A549 (cell line): ENCODE measurements at regions not wholly inside any gene's neighbourhood (a gene's known extent, or its start where the extent isn't known, plus 50 kb on each side); places are given as distances from the start of the nearest gene placed in this dataset.

Experiments used
- ATAC-seq, 2 experiments: fragments of 200-7000 bp in 1 of 2; fragments of >200 bp in 1 of 2; cut with Nextera tagmentation in 1 of 2; cut with Tn5 transposase in 1 of 2; 3 replicates each; pipeline versions ENCODE4 v1.8.0 to v1.9.1; 2018 to 2020; ENCODE audit warnings: mild to moderate bottlenecking in 1 of 2, moderate library complexity in 1 of 2
- CTCF ChIA-PET: fragments of 300-600 bp; sonication (Branson Sonifier 250); formaldehyde crosslinking; extraction: SDS; loops from one replicate; lab custom pipeline; 2021; ENCODE audit warnings: antibody characterized with exemption, inconsistent platforms; lab: Yijun Ruan, JAX
- POLR2A ChIA-PET: fragments of 350-600 bp; formaldehyde crosslinking; extraction: SDS; loops from one replicate; lab custom pipeline; 2021; ENCODE audit warnings: antibody characterized with exemption, inconsistent platforms; lab: Yijun Ruan, JAX
- DNase-seq, 2 experiments: peaks; one replicate each; pipeline versions ENCODE4 v3.0.0 to v3.0.0-alpha.2; 2011 to 2016; ENCODE audit warnings: low read depth in 1 of 2, low spot score in 1 of 2
- FAIRE-seq: peaks from 2 replicates; lab custom pipeline; 2011; peaks lifted over from hg19 to GRCh38; lab: Jason Lieb, UNC
- H3K27ac ChIP-seq, 2 experiments: fragments of >200 bp; sonication (Bioruptor Twin); formaldehyde crosslinking; 3 replicates each; pipeline ENCODE4 v1.5.1; 2016 to 2017
- H3K4me1 ChIP-seq: fragments of >200 bp; sonication (Bioruptor Twin); formaldehyde crosslinking; 3 replicates; pipeline ENCODE4 v1.6.1; 2016
- H3K4me2 ChIP-seq: fragments of >200 bp; sonication (Bioruptor Twin); formaldehyde crosslinking; 3 replicates; pipeline ENCODE4 v1.6.1; 2016
- H3K4me3 ChIP-seq: fragments of >200 bp; sonication (Bioruptor Twin); formaldehyde crosslinking; 3 replicates; pipeline ENCODE4 v1.5.1; 2016
- H3K9me3 ChIP-seq: fragments of >200 bp; sonication (Bioruptor Twin); formaldehyde crosslinking; 3 replicates; pipeline ENCODE4 v1.6.1; 2016
- BHLHE40 ChIP-seq: IDR thresholded peaks from 2 replicates; pipeline ENCODE4 v1.6.1; 2012; ENCODE audit warnings: low read depth, low read length, inconsistent platforms
- CBX2 ChIP-seq: fragments of 200-600 bp; sonication (generic); IDR thresholded peaks from 2 replicates; pipeline ENCODE4 v1.6.1; 2016; ENCODE audit warnings: low read depth, mild to moderate bottlenecking, borderline replicate concordance
- CBX8 ChIP-seq: fragments of 200-600 bp; sonication (generic); IDR thresholded peaks from 2 replicates; pipeline ENCODE4 v1.6.1; 2016
- CHD2 ChIP-seq: fragments of 150-350 bp; IDR thresholded peaks from 2 replicates; pipeline ENCODE4 v1.6.1; 2014; ENCODE audit warnings: low read length; ENCODE audit not compliant: partially characterized antibody
- CHD4 ChIP-seq: fragments of 200-600 bp; sonication (generic); IDR thresholded peaks from 2 replicates; pipeline ENCODE4 v1.6.1; 2016; ENCODE audit warnings: antibody characterized with exemption, mild to moderate bottlenecking, borderline replicate concordance
- EP300 ChIP-seq, 2 experiments: fragments of >200 bp; sonication (Bioruptor Twin); formaldehyde crosslinking; IDR thresholded peaks; 2 replicates in 1 of 2; 3 replicates in 1 of 2; pipeline ENCODE4 v1.6.1; 2016 to 2017
- FOSB ChIP-seq: fragments of 250-450 bp; sonication (Bioruptor Pico); IDR thresholded peaks from 2 replicates; pipeline ENCODE4 v1.5.0; 2020; ENCODE audit warnings: mild to moderate bottlenecking, moderate library complexity
- HEYL ChIP-seq: fragments of 250-450 bp; sonication (Bioruptor Pico); IDR thresholded peaks from 2 replicates; pipeline ENCODE4 v1.8.0; 2021; ENCODE audit warnings: mild to moderate bottlenecking, moderate library complexity
- JUNB ChIP-seq: fragments of >200 bp; sonication (Bioruptor Twin); formaldehyde crosslinking; IDR thresholded peaks from 2 replicates; pipeline ENCODE4 v1.6.1; 2016
- KDM1A ChIP-seq: fragments of 200-600 bp; sonication (generic); IDR thresholded peaks from 2 replicates; pipeline ENCODE4 v1.6.1; 2016; ENCODE audit warnings: low read depth, mild to moderate bottlenecking
- MAFK ChIP-seq: fragments of 450-650 bp; IDR thresholded peaks from 2 replicates; pipeline ENCODE4 v1.6.1; 2014; ENCODE audit not compliant: partially characterized antibody
- MYC ChIP-seq: IDR thresholded peaks from 2 replicates; pipeline ENCODE4 v1.6.1; 2012; ENCODE audit warnings: mild to moderate bottlenecking, inconsistent platforms, low read length, improper control_type of control experiment, borderline replicate concordance
- NFE2L2 ChIP-seq: fragments of 150-350 bp; conservative IDR thresholded peaks from 2 replicates; pipeline ENCODE4 v1.6.1; 2014; ENCODE audit warnings: low read length
- NPAS2 ChIP-seq: fragments of 250-450 bp; sonication (Bioruptor Pico); IDR thresholded peaks from 2 replicates; pipeline ENCODE4 v1.8.0; 2022; ENCODE audit warnings: mild to moderate bottlenecking, moderate library complexity, borderline replicate concordance
- PHF8 ChIP-seq: fragments of 200-600 bp; sonication (generic); IDR thresholded peaks from 2 replicates; pipeline ENCODE4 v1.6.1; 2016; ENCODE audit warnings: low read depth, mild to moderate bottlenecking, antibody characterized with exemption, moderate library complexity, borderline replicate concordance
- POLR2AphosphoS2 ChIP-seq: conservative IDR thresholded peaks from 2 replicates; pipeline ENCODE4 v1.6.1; 2012; ENCODE audit warnings: low read length, improper control_type of control experiment, inconsistent platforms
- RAD21 ChIP-seq, 2 experiments: fragments of >200 bp in 1 of 2; sonication (Bioruptor Twin) in 1 of 2; formaldehyde crosslinking in 1 of 2; IDR thresholded peaks in 1 of 2; conservative IDR thresholded peaks in 1 of 2; 2 replicates in 1 of 2; 3 replicates in 1 of 2; pipeline ENCODE4 v1.6.1; 2012 to 2018; ENCODE audit warnings: inconsistent platforms in 1 of 2
- RARB ChIP-seq: fragments of 250-450 bp; sonication (Bioruptor Pico); IDR thresholded peaks from 2 replicates; pipeline ENCODE4 v1.8.0; 2021; ENCODE audit warnings: mild to moderate bottlenecking, moderate library complexity
- RFX5 ChIP-seq: fragments of 450-650 bp; IDR thresholded peaks from 2 replicates; pipeline ENCODE4 v1.7.1; 2014; ENCODE audit warnings: antibody characterized with exemption, mild to moderate bottlenecking, moderate library complexity
- TFCP2L1 ChIP-seq: fragments of 250-450 bp; sonication (Bioruptor Pico); IDR thresholded peaks from 2 replicates; pipeline ENCODE4 v1.5.0; 2021; ENCODE audit warnings: mild to moderate bottlenecking
- ZC3H11A ChIP-seq: fragments of 450-650 bp; IDR thresholded peaks from 2 replicates; pipeline ENCODE4 v1.6.1; 2014; ENCODE audit warnings: antibody characterized with exemption, mild to moderate bottlenecking
- ZFP36 ChIP-seq: fragments of 450-650 bp; IDR thresholded peaks from 2 replicates; pipeline ENCODE4 v1.6.1; 2014; ENCODE audit warnings: borderline replicate concordance; ENCODE audit not compliant: partially characterized antibody
- ZSCAN20 ChIP-seq: fragments of 250-450 bp; sonication (Bioruptor Pico); IDR thresholded peaks from 2 replicates; pipeline ENCODE4 v1.8.0; 2022; ENCODE audit warnings: mild to moderate bottlenecking, moderate library complexity
- WGBS: methylation state at CpG from one replicate; pipeline ENCODE4 v1.1.6; 2017; ENCODE audit errors: missing lambda C conversion rate; 5-methylcytosine and 5-hydroxymethylcytosine counted together
- TF ChIP-seq, protein P1 (sequence below): fragments of >200 bp; sonication (Bioruptor Twin); formaldehyde crosslinking; IDR thresholded peaks from 3 replicates; pipeline ENCODE4 v1.5.1; 2016
- TF ChIP-seq, protein P2 (sequence below): fragments of 150-350 bp; IDR thresholded peaks from 2 replicates; pipeline ENCODE4 v1.6.1; 2014; ENCODE audit warnings: low read depth, mild to moderate bottlenecking, low read length
- TF ChIP-seq, protein P3 (sequence below): fragments of 450-650 bp; IDR thresholded peaks from 2 replicates; pipeline ENCODE4 v1.6.1; 2014; ENCODE audit warnings: antibody characterized with exemption
- TF ChIP-seq, protein P4 (sequence below): fragments of 200-600 bp; sonication (generic); IDR thresholded peaks from 2 replicates; pipeline ENCODE4 v1.6.1; 2016; ENCODE audit warnings: antibody characterized with exemption, mild to moderate bottlenecking, moderate library complexity
- TF ChIP-seq, protein P5 (sequence below): IDR thresholded peaks from 2 replicates; pipeline ENCODE4 v1.6.1; 2012; ENCODE audit warnings: low read depth, borderline replicate concordance

DNA sequence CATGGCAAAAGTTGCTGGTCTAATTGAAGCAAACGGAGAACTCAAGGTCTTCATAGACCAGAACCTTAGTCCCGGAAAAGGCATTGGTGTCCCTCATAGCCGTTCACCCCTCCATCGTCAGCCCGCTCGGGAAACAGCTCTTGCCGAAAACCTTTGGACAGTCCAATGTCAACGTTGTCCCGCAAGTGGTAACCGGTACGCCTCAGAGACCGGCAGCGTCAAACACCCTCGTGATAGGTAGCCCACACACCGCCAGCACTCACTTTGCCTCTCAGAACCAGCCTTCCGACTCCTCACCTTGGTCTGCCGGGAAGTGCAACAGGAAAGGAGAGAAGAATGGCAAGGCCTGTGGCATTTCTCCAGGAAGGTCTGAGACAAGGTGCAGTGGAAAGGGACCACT, 351.3 kb upstream of the CAMK1G start:
- H3K27ac ChIP-seq: no peak overlapping the region
- FAIRE-seq: no peak
- no peak for TF ChIP-seq CHD4
- TF ChIP-seq MAFK: no peak
- TF ChIP-seq, all 56 proteins: peak for 0
- Histone ChIP-seq H3K4me3 (no peak overlapping the region), H3K4me1 (no peaks in the 10 kb centered on the region), H3K4me2 (no peak overlapping the region), H3K9me3 (no peaks in the 10 kb centered on the region)
- POLR2A ChIA-PET: no interaction called here
- CTCF ChIA-PET: no interaction called here
- no peak for ATAC-seq
- 86% methylated on average over 17 of the region's 17 CpGs for WGBS
- DNase-seq: no peak

DNA sequence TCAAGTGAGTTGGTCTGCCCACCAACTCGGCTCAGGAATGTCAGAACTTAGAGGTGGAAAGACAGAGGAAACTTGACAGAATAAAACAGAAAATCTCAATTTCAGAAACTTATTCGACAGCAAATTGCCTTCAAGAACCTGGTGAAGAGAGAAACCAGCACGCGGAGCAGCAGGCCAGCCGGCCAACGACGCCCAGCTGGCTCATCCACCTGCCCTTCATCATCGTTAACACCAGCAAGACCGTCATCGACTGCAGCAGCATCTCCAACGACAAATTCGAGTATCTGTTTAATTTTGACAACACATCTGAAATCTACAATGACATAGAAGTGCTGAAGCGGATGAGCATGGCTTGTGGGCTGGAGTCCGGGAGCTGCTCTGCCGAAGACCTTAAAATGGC, 350.8 kb upstream of the CAMK1G start:
- no peak for TF ChIP-seq MAFK
- TF ChIP-seq, protein P1, sequence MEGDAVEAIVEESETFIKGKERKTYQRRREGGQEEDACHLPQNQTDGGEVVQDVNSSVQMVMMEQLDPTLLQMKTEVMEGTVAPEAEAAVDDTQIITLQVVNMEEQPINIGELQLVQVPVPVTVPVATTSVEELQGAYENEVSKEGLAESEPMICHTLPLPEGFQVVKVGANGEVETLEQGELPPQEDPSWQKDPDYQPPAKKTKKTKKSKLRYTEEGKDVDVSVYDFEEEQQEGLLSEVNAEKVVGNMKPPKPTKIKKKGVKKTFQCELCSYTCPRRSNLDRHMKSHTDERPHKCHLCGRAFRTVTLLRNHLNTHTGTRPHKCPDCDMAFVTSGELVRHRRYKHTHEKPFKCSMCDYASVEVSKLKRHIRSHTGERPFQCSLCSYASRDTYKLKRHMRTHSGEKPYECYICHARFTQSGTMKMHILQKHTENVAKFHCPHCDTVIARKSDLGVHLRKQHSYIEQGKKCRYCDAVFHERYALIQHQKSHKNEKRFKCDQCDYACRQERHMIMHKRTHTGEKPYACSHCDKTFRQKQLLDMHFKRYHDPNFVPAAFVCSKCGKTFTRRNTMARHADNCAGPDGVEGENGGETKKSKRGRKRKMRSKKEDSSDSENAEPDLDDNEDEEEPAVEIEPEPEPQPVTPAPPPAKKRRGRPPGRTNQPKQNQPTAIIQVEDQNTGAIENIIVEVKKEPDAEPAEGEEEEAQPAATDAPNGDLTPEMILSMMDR: no peak
- TF ChIP-seq PHF8: no peak
- no peak for TF ChIP-seq CBX8
- TF ChIP-seq ZFP36: no peak
- no peak for TF ChIP-seq CHD4
- TF ChIP-seq, protein P2, sequence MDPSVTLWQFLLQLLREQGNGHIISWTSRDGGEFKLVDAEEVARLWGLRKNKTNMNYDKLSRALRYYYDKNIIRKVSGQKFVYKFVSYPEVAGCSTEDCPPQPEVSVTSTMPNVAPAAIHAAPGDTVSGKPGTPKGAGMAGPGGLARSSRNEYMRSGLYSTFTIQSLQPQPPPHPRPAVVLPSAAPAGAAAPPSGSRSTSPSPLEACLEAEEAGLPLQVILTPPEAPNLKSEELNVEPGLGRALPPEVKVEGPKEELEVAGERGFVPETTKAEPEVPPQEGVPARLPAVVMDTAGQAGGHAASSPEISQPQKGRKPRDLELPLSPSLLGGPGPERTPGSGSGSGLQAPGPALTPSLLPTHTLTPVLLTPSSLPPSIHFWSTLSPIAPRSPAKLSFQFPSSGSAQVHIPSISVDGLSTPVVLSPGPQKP: no peak
- TF ChIP-seq NPAS2: no peak
- TF ChIP-seq, protein P3, sequence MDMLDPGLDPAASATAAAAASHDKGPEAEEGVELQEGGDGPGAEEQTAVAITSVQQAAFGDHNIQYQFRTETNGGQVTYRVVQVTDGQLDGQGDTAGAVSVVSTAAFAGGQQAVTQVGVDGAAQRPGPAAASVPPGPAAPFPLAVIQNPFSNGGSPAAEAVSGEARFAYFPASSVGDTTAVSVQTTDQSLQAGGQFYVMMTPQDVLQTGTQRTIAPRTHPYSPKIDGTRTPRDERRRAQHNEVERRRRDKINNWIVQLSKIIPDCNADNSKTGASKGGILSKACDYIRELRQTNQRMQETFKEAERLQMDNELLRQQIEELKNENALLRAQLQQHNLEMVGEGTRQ: no peak
- no peak for TF ChIP-seq BHLHE40
- TF ChIP-seq NFE2L2: no peak
- no peak for TF ChIP-seq CBX2
- TF ChIP-seq ZC3H11A: no peak
- TF ChIP-seq JUNB: no peak
- no peak for TF ChIP-seq RARB
- TF ChIP-seq MYC: no peak
- no peak for TF ChIP-seq RFX5
- TF ChIP-seq KDM1A: no peak
- TF ChIP-seq ZSCAN20: no peak
- TF ChIP-seq POLR2AphosphoS2: no peak
- TF ChIP-seq, all 56 proteins: peak for 0
- no peak for DNase-seq
- Histone ChIP-seq H3K4me1 (no peaks in the 10 kb centered on the region), H3K27ac (no peak overlapping the region), H3K9me3 (no peaks in the 10 kb centered on the region), H3K4me2 (no peak overlapping the region), H3K4me3 (no peak overlapping the region)
- ChIA-PET POLR2A (no interaction called here), CTCF (interaction anchor here (0.7 to 1.6 kb wide), 2 partner anchors 15 to 164 kb away, joined by 4 to 5 read pairs; no protein-coding TSS in a partner anchor)
- ATAC-seq: no peak
- 64% methylated on average over 15 of the region's 15 CpGs for WGBS
- no peak for FAIRE-seq

DNA sequence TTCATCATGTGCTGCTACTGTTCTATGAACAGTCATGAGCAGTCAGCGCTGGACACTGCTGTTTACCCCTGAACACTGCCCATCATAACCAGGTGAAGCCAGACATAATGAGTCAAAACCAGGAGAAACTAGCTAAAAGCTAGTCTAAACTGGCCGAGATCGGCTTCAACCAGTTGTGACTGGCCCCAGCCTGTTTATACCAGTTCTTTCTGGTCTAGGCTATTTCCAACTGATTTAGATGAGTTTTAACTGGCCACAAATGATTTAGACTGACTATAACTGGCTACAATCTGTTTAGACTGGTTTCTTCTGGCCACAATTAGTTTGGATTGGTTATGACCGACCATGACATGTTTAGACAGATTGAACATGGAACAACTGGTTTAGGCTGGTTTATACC, 348.3 kb upstream of the CAMK1G start:
- no peak for ATAC-seq
- Histone ChIP-seq H3K4me3 (no peak overlapping the region), H3K4me2 (no peak overlapping the region), H3K27ac (no peak overlapping the region), H3K9me3 (no peaks in the 10 kb centered on the region), H3K4me1 (no peaks in the 10 kb centered on the region)
- POLR2A ChIA-PET: no interaction called here
- FAIRE-seq: no peak
- CTCF ChIA-PET: no interaction called here
- no peak for DNase-seq
- 54% methylated on average over 4 of the region's 4 CpGs for WGBS
- TF ChIP-seq MYC: no peak
- TF ChIP-seq NPAS2: no peak
- TF ChIP-seq CHD2: no peak
- no peak for TF ChIP-seq FOSB (CRISPR knock-in tag)
- no peak for TF ChIP-seq HEYL (CRISPR knock-in tag)
- no peak for TF ChIP-seq TFCP2L1 (CRISPR knock-in tag)
- TF ChIP-seq, protein P4, sequence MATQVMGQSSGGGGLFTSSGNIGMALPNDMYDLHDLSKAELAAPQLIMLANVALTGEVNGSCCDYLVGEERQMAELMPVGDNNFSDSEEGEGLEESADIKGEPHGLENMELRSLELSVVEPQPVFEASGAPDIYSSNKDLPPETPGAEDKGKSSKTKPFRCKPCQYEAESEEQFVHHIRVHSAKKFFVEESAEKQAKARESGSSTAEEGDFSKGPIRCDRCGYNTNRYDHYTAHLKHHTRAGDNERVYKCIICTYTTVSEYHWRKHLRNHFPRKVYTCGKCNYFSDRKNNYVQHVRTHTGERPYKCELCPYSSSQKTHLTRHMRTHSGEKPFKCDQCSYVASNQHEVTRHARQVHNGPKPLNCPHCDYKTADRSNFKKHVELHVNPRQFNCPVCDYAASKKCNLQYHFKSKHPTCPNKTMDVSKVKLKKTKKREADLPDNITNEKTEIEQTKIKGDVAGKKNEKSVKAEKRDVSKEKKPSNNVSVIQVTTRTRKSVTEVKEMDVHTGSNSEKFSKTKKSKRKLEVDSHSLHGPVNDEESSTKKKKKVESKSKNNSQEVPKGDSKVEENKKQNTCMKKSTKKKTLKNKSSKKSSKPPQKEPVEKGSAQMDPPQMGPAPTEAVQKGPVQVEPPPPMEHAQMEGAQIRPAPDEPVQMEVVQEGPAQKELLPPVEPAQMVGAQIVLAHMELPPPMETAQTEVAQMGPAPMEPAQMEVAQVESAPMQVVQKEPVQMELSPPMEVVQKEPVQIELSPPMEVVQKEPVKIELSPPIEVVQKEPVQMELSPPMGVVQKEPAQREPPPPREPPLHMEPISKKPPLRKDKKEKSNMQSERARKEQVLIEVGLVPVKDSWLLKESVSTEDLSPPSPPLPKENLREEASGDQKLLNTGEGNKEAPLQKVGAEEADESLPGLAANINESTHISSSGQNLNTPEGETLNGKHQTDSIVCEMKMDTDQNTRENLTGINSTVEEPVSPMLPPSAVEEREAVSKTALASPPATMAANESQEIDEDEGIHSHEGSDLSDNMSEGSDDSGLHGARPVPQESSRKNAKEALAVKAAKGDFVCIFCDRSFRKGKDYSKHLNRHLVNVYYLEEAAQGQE: no peak
- TF ChIP-seq, protein P5, sequence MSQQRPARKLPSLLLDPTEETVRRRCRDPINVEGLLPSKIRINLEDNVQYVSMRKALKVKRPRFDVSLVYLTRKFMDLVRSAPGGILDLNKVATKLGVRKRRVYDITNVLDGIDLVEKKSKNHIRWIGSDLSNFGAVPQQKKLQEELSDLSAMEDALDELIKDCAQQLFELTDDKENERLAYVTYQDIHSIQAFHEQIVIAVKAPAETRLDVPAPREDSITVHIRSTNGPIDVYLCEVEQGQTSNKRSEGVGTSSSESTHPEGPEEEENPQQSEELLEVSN: no peak
- TF ChIP-seq EP300 (IDR thresholded peaks at IDR 0.05): no peak
- no peak for TF ChIP-seq RAD21 (conservative IDR thresholded peaks at IDR 0.05 in 1 of 2, IDR thresholded peaks at IDR 0.05 in 1 of 2)
